HEK293 (cell line): ENCODE measurements at regions not wholly inside any gene's neighbourhood (a gene's known extent, or its start where the extent isn't known, plus 50 kb on each side); places are given as distances from the start of the nearest gene placed in this dataset.

ENCODE experiments used
- CTCF ChIA-PET: fragments of 350-600 bp; formaldehyde crosslinking; extraction: SDS; loops from one replicate; lab custom pipeline; 2021; ENCODE audit warnings: antibody characterized with exemption; lab: Yijun Ruan, JAX
- POLR2A ChIA-PET: fragments of 300-600 bp; formaldehyde crosslinking; extraction: SDS; loops from one replicate; lab custom pipeline; 2020; ENCODE audit warnings: antibody characterized with exemption, inconsistent platforms; lab: Yijun Ruan, JAX
- H3K27ac ChIP-seq: fragments of 200-500 bp; sonication (Bioruptor generic); 2 replicates; pipeline ENCODE4 v1.5.1; 2014; ENCODE audit warnings: low read depth, low read length, control low read depth, inconsistent platforms; ENCODE audit errors: extremely low read depth
- H3K36me3 ChIP-seq, 2 experiments: fragments of 200-500 bp in 1 of 2; sonication (Bioruptor generic) in 1 of 2; 1 replicate in 1 of 2; 2 replicates in 1 of 2; pipeline ENCODE4 v1.5.1; 2014 to 2017; ENCODE audit warnings: inconsistent platforms in 2 of 2, low read length in 2 of 2; ENCODE audit not compliant: control insufficient read depth in 2 of 2, insufficient read depth in 1 of 2
- H3K4me1 ChIP-seq: fragments of 200-500 bp; sonication (Bioruptor generic); 2 replicates; pipeline ENCODE4 v1.5.1; 2014; ENCODE audit warnings: mild to moderate bottlenecking, low read length, inconsistent platforms; ENCODE audit not compliant: control insufficient read depth, insufficient read depth
- H3K4me3 ChIP-seq: 2 replicates; pipeline ENCODE4 v1.5.1; 2011; ENCODE audit warnings: low read depth, mild to moderate bottlenecking, control low read depth, low read length, moderate library complexity
- H3K9me3 ChIP-seq: fragments of 200-500 bp; sonication (Bioruptor generic); 2 replicates; pipeline ENCODE4 v1.5.1; 2014; ENCODE audit warnings: low read depth, low read length, inconsistent platforms; ENCODE audit not compliant: control insufficient read depth, insufficient read depth
- EGR2 ChIP-seq: fragments of 450-650 bp; formaldehyde crosslinking; IDR thresholded peaks from 2 replicates; pipeline ENCODE4 v1.5.1; 2016; ENCODE audit warnings: low read depth, missing biosample characterization, missing genetic modification characterization
- HOXA7 ChIP-seq: sonication (generic); formaldehyde crosslinking; IDR thresholded peaks from 2 replicates; pipeline ENCODE4 v1.8.1; 2022; ENCODE audit warnings: missing genetic modification reagents, borderline replicate concordance
- MYNN ChIP-seq: fragments of 450-650 bp; formaldehyde crosslinking; IDR thresholded peaks from 2 replicates; pipeline ENCODE4 v1.5.1; 2016; ENCODE audit warnings: missing biosample characterization, missing genetic modification characterization, borderline replicate concordance
- SETDB1 ChIP-seq: IDR thresholded peaks from one replicate; pipeline ENCODE4 v1.6.1; 2017; ENCODE audit warnings: mild to moderate bottlenecking, low read length, moderate library complexity, mixed read lengths; ENCODE audit not compliant: insufficient read length
- YY2 ChIP-seq: fragments of 450-650 bp; formaldehyde crosslinking; IDR thresholded peaks from 2 replicates; pipeline ENCODE4 v1.5.1; 2016; ENCODE audit warnings: missing biosample characterization, missing genetic modification characterization
- ZBTB21 ChIP-seq: fragments of 450-650 bp; formaldehyde crosslinking; IDR thresholded peaks from 2 replicates; pipeline ENCODE4 v1.5.1; 2017; ENCODE audit warnings: missing biosample characterization, missing genetic modification characterization
- ZBTB26 ChIP-seq: fragments of 450-650 bp; formaldehyde crosslinking; optimal IDR thresholded peaks from 2 replicates; pipeline ENCODE3; 2016; ENCODE audit warnings: missing biosample characterization, mild to moderate bottlenecking, missing genetic modification characterization
- ZBTB8A ChIP-seq: fragments of 450-650 bp; formaldehyde crosslinking; IDR thresholded peaks from 2 replicates; pipeline ENCODE4 v1.5.1; 2016; ENCODE audit warnings: missing biosample characterization, missing genetic modification characterization
- ZFHX2 ChIP-seq: fragments of 450-650 bp; formaldehyde crosslinking; conservative IDR thresholded peaks from 2 replicates; pipeline ENCODE4 v1.5.1; 2016; ENCODE audit warnings: missing biosample characterization, missing genetic modification characterization
- ZNF121 ChIP-seq: fragments of 450-650 bp; formaldehyde crosslinking; IDR thresholded peaks from 2 replicates; pipeline ENCODE4 v1.5.1; 2016; ENCODE audit warnings: missing biosample characterization, missing genetic modification characterization
- ZNF138 ChIP-seq: fragments of 450-650 bp; formaldehyde crosslinking; IDR thresholded peaks from 2 replicates; pipeline ENCODE4 v1.5.1; 2016; ENCODE audit warnings: missing biosample characterization, missing genetic modification characterization, borderline replicate concordance
- ZNF146 ChIP-seq: fragments of 450-650 bp; formaldehyde crosslinking; IDR thresholded peaks from 2 replicates; pipeline ENCODE4 v1.5.1; 2016; ENCODE audit warnings: missing biosample characterization, missing genetic modification characterization
- ZNF157 ChIP-seq: fragments of 450-650 bp; formaldehyde crosslinking; IDR thresholded peaks from 2 replicates; pipeline ENCODE4 v1.5.1; 2016; ENCODE audit warnings: missing biosample characterization, missing genetic modification characterization
- ZNF174 ChIP-seq: fragments of 450-650 bp; formaldehyde crosslinking; IDR thresholded peaks from 2 replicates; pipeline ENCODE4 v1.5.0; 2017; ENCODE audit warnings: missing biosample characterization, mild to moderate bottlenecking, missing genetic modification characterization
- ZNF184 ChIP-seq: fragments of 450-650 bp; IDR thresholded peaks from 2 replicates; pipeline ENCODE4 v1.5.1; 2018; ENCODE audit warnings: missing biosample characterization, mild to moderate bottlenecking, missing genetic modification characterization
- ZNF2 ChIP-seq: fragments of 450-650 bp; formaldehyde crosslinking; IDR thresholded peaks from 2 replicates; pipeline ENCODE4 v1.5.1; 2016; ENCODE audit warnings: missing biosample characterization, missing genetic modification characterization
- ZNF211 ChIP-seq: fragments of 450-650 bp; formaldehyde crosslinking; IDR thresholded peaks from 2 replicates; pipeline ENCODE4 v1.5.1; 2016; ENCODE audit warnings: low read depth, missing biosample characterization, missing genetic modification characterization
- ZNF221 ChIP-seq: fragments of 450-650 bp; formaldehyde crosslinking; IDR thresholded peaks from 2 replicates; pipeline ENCODE4 v1.5.1; 2017; ENCODE audit warnings: missing biosample characterization, missing genetic modification characterization, borderline replicate concordance
- ZNF350 ChIP-seq: fragments of 450-650 bp; formaldehyde crosslinking; IDR thresholded peaks from 2 replicates; pipeline ENCODE4 v1.5.0; 2017; ENCODE audit warnings: missing biosample characterization, mild to moderate bottlenecking, missing genetic modification characterization
- ZNF426 ChIP-seq: fragments of 450-650 bp; formaldehyde crosslinking; IDR thresholded peaks from 2 replicates; pipeline ENCODE4 v1.5.1; 2017; ENCODE audit warnings: missing biosample characterization, missing genetic modification characterization, mild to moderate bottlenecking, inconsistent platforms, moderate library complexity
- ZNF549 ChIP-seq: fragments of 450-650 bp; IDR thresholded peaks from 2 replicates; pipeline ENCODE4 v1.5.1; 2018; ENCODE audit warnings: missing biosample characterization, missing genetic modification characterization, mild to moderate bottlenecking, inconsistent platforms, moderate library complexity
- ZNF585B ChIP-seq: fragments of 450-650 bp; formaldehyde crosslinking; IDR thresholded peaks from 2 replicates; pipeline ENCODE4 v1.5.1; 2016; ENCODE audit warnings: missing biosample characterization, missing genetic modification characterization
- ZNF600 ChIP-seq: fragments of 450-650 bp; formaldehyde crosslinking; IDR thresholded peaks from 2 replicates; pipeline ENCODE4 v1.5.1; 2016; ENCODE audit warnings: missing biosample characterization, missing genetic modification characterization
- ZNF624 ChIP-seq: fragments of 450-650 bp; formaldehyde crosslinking; IDR thresholded peaks from 2 replicates; pipeline ENCODE4 v1.5.1; 2017; ENCODE audit warnings: missing biosample characterization, missing genetic modification characterization
- ZNF626 ChIP-seq: fragments of 450-650 bp; sonication (Bioruptor Pico); formaldehyde crosslinking; IDR thresholded peaks from 2 replicates; pipeline ENCODE4 v1.5.1; 2018; ENCODE audit warnings: missing biosample characterization, missing genetic modification characterization, inconsistent platforms
- ZNF654 ChIP-seq: fragments of 450-650 bp; formaldehyde crosslinking; IDR thresholded peaks from 2 replicates; pipeline ENCODE4 v1.5.1; 2016; ENCODE audit warnings: low read depth, missing biosample characterization, missing genetic modification characterization
- ZNF843 ChIP-seq: fragments of 450-650 bp; formaldehyde crosslinking; IDR thresholded peaks from 2 replicates; pipeline ENCODE4 v1.5.1; 2016; ENCODE audit warnings: missing biosample characterization, missing genetic modification characterization
- ZSCAN30 ChIP-seq: fragments of 450-650 bp; IDR thresholded peaks from 2 replicates; pipeline ENCODE4 v1.5.1; 2018; ENCODE audit warnings: missing biosample characterization, mild to moderate bottlenecking, missing genetic modification characterization, moderate library complexity
- TF ChIP-seq, protein P1 (sequence below): IDR thresholded peaks from 2 replicates; pipeline ENCODE4 v1.6.1; 2011; ENCODE audit warnings: mild to moderate bottlenecking, low read depth, low read length, borderline replicate concordance

DNA sequence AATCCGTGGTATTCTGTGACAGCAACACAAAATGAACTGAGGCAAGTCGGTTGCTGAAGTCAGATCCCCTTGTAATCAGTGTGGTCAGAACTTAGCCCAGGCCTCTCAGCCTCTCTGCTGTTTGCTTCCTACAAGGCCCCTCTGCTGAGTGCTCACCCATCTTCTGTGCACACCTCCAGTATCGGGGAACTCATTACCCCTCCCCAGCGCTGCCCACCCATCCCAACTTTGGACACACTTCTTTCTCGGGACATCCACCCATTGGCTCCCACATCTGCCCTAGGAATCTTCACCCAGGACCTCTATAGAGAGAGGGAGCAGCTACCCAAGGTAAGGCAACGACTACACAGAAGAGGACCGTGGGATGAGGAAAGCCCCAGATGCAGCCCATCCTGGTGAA lies 217.5 kb downstream of the MATN1 start (continued):
- TF ChIP-seq, protein P1, sequence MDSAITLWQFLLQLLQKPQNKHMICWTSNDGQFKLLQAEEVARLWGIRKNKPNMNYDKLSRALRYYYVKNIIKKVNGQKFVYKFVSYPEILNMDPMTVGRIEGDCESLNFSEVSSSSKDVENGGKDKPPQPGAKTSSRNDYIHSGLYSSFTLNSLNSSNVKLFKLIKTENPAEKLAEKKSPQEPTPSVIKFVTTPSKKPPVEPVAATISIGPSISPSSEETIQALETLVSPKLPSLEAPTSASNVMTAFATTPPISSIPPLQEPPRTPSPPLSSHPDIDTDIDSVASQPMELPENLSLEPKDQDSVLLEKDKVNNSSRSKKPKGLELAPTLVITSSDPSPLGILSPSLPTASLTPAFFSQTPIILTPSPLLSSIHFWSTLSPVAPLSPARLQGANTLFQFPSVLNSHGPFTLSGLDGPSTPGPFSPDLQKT, result no peak
- TF ChIP-seq ZBTB21 (tag by site-specific recombination) (no peak), ZNF426 (tag by site-specific recombination) (no peak), ZNF624 (tag by site-specific recombination) (no peak), ZNF585B (tag by site-specific recombination) (no peak), ZNF626 (tag by site-specific recombination) (no peak), ZNF174 (tag by site-specific recombination) (no peak), ZBTB8A (no peak), ZNF350 (tag by site-specific recombination) (no peak)

- Histone ChIP-seq H3K36me3 (no peaks in the 10 kb centered on the region), H3K27ac (no peak overlapping the region), H3K4me1 (no peaks in the 10 kb centered on the region), H3K4me3 (no peak overlapping the region)
- CTCF ChIA-PET, result no interaction called here
- POLR2A ChIA-PET, result no interaction called here
- TF ChIP-seq ZSCAN30 (no peak), ZNF211 (tag by site-specific recombination) (no peak), ZNF221 (no peak), ZNF184 (tag by site-specific recombination) (no peak), ZNF138 (tag by site-specific recombination) (no peak), SETDB1 (no peak), ZNF121 (tag by site-specific recombination) (no peak), ZNF654 (tag by site-specific recombination) (no peak), ZNF549 (tag by site-specific recombination) (no peak), YY2 (tag by site-specific recombination) (no peak), ZBTB26 (no peak), ZNF157 (no peak), MYNN (tag by site-specific recombination) (no peak), HOXA7 (no peak), ZNF843 (tag by site-specific recombination) (no peak), ZNF600 (tag by site-specific recombination) (no peak), ZNF2 (tag by site-specific recombination) (no peak)
- TF ChIP-seq, all 188 proteins: peak for 0
- H3K9me3 ChIP-seq, result no peaks in the 10 kb centered on the region
These were observed 230.9 kb downstream of the MATN1 start for GRCh38 chr1:30492451-30492850.

DNA sequence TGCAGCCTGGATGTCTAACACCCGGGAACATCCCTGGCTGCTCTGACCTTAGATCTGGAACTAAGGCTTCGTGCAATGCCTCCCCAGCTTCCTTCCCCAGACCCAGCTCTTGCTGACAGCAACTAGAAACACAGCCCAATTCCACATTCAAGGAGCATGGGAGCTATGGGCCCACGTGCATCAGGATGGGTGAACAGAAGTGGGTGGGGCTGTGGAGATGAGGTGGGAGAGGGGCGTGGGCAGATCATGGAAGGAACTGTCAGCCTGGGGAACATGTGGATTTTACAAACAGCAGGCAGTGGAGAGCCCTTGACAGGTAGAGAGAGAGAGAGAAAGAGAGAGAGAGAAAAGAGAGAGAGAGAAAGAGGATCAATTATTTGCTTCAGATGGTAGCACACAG lies 231.6 kb downstream of the MATN1 start:
- no peaks in the 10 kb centered on the region for H3K36me3 ChIP-seq
- H3K27ac ChIP-seq, result no peak overlapping the region
- no peak overlapping the region for H3K4me3 ChIP-seq
- no peaks in the 10 kb centered on the region for H3K4me1 ChIP-seq
- ChIA-PET POLR2A (no interaction called here), CTCF (interaction anchor here (0.6 to 0.7 kb wide), 3 partner anchors 11 to 1513 kb away, joined by 3 read pairs; no protein-coding TSS in a partner anchor)
- no peaks in the 10 kb centered on the region for H3K9me3 ChIP-seq
- peak; percentile 47 for TF ChIP-seq EGR2 (tag by site-specific recombination)
- 0 out of 2 replicates have a peak, but pooled peaks have one; percentile 26 for TF ChIP-seq ZFHX2
- no peak for TF ChIP-seq ZNF146 (tag by site-specific recombination)
